ENCODE measurements at regions not wholly inside any gene's neighbourhood (a gene's known extent, or its start where the extent isn't known, plus 50 kb on each side); places are given as distances from the start of the nearest gene placed in this dataset.

- no peak overlapping the region for H3K4me3 ChIP-seq (ENCODE audit: low read depth in 1 of 3, low read length in 3 of 3)
- peaks cover 2 to 11% (median 3%) of the 10 kb centered on the region in 4 donors for H3K4me1 ChIP-seq (ENCODE audit: control insufficient read depth in 4 of 4, insufficient read depth in 4 of 4, low read length in 3 of 4)
- H3K27ac ChIP-seq (ENCODE audit: low read depth in 1 of 2, low read length in 2 of 2): no peak overlapping the region
- no peak for TF ChIP-seq RAD21 (IDR thresholded peaks at IDR 0.05)
- TF ChIP-seq, protein P1, sequence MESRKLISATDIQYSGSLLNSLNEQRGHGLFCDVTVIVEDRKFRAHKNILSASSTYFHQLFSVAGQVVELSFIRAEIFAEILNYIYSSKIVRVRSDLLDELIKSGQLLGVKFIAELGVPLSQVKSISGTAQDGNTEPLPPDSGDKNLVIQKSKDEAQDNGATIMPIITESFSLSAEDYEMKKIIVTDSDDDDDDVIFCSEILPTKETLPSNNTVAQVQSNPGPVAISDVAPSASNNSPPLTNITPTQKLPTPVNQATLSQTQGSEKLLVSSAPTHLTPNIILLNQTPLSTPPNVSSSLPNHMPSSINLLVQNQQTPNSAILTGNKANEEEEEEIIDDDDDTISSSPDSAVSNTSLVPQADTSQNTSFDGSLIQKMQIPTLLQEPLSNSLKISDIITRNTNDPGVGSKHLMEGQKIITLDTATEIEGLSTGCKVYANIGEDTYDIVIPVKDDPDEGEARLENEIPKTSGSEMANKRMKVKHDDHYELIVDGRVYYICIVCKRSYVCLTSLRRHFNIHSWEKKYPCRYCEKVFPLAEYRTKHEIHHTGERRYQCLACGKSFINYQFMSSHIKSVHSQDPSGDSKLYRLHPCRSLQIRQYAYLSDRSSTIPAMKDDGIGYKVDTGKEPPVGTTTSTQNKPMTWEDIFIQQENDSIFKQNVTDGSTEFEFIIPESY (IDR thresholded peaks at IDR 0.05): no peak
- no peak for TF ChIP-seq TAF1 (conservative IDR thresholded peaks at IDR 0.05)
- TF ChIP-seq YY1 (IDR thresholded peaks at IDR 0.05): no peak
- no peak for TF ChIP-seq FOXA1 (IDR thresholded peaks at IDR 0.05)
- TF ChIP-seq, protein P2, sequence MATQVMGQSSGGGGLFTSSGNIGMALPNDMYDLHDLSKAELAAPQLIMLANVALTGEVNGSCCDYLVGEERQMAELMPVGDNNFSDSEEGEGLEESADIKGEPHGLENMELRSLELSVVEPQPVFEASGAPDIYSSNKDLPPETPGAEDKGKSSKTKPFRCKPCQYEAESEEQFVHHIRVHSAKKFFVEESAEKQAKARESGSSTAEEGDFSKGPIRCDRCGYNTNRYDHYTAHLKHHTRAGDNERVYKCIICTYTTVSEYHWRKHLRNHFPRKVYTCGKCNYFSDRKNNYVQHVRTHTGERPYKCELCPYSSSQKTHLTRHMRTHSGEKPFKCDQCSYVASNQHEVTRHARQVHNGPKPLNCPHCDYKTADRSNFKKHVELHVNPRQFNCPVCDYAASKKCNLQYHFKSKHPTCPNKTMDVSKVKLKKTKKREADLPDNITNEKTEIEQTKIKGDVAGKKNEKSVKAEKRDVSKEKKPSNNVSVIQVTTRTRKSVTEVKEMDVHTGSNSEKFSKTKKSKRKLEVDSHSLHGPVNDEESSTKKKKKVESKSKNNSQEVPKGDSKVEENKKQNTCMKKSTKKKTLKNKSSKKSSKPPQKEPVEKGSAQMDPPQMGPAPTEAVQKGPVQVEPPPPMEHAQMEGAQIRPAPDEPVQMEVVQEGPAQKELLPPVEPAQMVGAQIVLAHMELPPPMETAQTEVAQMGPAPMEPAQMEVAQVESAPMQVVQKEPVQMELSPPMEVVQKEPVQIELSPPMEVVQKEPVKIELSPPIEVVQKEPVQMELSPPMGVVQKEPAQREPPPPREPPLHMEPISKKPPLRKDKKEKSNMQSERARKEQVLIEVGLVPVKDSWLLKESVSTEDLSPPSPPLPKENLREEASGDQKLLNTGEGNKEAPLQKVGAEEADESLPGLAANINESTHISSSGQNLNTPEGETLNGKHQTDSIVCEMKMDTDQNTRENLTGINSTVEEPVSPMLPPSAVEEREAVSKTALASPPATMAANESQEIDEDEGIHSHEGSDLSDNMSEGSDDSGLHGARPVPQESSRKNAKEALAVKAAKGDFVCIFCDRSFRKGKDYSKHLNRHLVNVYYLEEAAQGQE (IDR thresholded peaks at IDR 0.05): no peak
- no peak for TF ChIP-seq NR2F2 (IDR thresholded peaks at IDR 0.05)
- TF ChIP-seq, protein P3, sequence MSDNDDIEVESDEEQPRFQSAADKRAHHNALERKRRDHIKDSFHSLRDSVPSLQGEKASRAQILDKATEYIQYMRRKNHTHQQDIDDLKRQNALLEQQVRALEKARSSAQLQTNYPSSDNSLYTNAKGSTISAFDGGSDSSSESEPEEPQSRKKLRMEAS (IDR thresholded peaks at IDR 0.05): no peak
- no peak for TF ChIP-seq HNF4A (conservative IDR thresholded peaks at IDR 0.05)
- TF ChIP-seq JUND (IDR thresholded peaks at IDR 0.05): no peak
- TF ChIP-seq ATF3 (IDR thresholded peaks at IDR 0.05): no peak
- no peak for TF ChIP-seq GABPA (IDR thresholded peaks at IDR 0.05 in 1 of 2, conservative IDR thresholded peaks at IDR 0.05 in 1 of 2)
- TF ChIP-seq HNF4G (IDR thresholded peaks at IDR 0.05): no peak
- no peak for TF ChIP-seq CTCF (IDR thresholded peaks at IDR 0.05; ENCODE audit: low read depth, low read length, missing input control)
- no peak for TF ChIP-seq EGR1 (IDR thresholded peaks at IDR 0.05; ENCODE audit: low read depth in 2 of 2)
- no peaks in the 10 kb centered on the region for H3K9me3 ChIP-seq (ENCODE audit: control insufficient read depth in 4 of 4, low read length in 3 of 4)
- no peak overlapping the region for H3K9ac ChIP-seq (ENCODE audit: low read depth in 1 of 2, low read length in 2 of 2)
- 94% methylated on average over 20 of the region's 20 CpGs for WGBS
- H3K27me3 ChIP-seq (ENCODE audit: control insufficient read depth in 4 of 4, insufficient read depth in 4 of 4, low read length in 3 of 4): no peaks in the 10 kb centered on the region
- peaks cover 0 to 17% (median 2%) of the 10 kb centered on the region in 4 donors for H3K36me3 ChIP-seq (ENCODE audit: control insufficient read depth in 4 of 4, insufficient read depth in 3 of 4, low read depth in 1 of 4, low read length in 3 of 4)
- no peak for DNase-seq (ENCODE audit: low spot score)
Observed at GRCh38 chr17:77294761-77295160, 154.0 kb downstream of the SEC14L1 start.

GRCh38 chr17:77295241-77295853 lies 154.6 kb downstream of the SEC14L1 start:
- Histone ChIP-seq H3K27ac (ENCODE audit: low read depth in 1 of 2, low read length in 2 of 2) (no peak overlapping the region), H3K36me3 (ENCODE audit: control insufficient read depth in 4 of 4, insufficient read depth in 3 of 4, low read depth in 1 of 4, low read length in 3 of 4) (peaks cover 0 to 17% (median 2%) of the 10 kb centered on the region in 4 donors), H3K4me1 (ENCODE audit: control insufficient read depth in 4 of 4, insufficient read depth in 4 of 4, low read length in 3 of 4) (peaks cover 0 to 15% (median 3%) of the 10 kb centered on the region in 4 donors), H3K9me3 (ENCODE audit: control insufficient read depth in 4 of 4, low read length in 3 of 4) (no peaks in the 10 kb centered on the region), H3K4me3 (ENCODE audit: low read depth in 1 of 3, low read length in 3 of 3) (no peak overlapping the region), H3K27me3 (ENCODE audit: control insufficient read depth in 4 of 4, insufficient read depth in 4 of 4, low read length in 3 of 4) (no peaks in the 10 kb centered on the region), H3K9ac (ENCODE audit: low read depth in 1 of 2, low read length in 2 of 2) (no peak overlapping the region)
- DNase-seq (ENCODE audit: low spot score): no peak
- 81% methylated on average over 12 of the region's 12 CpGs for WGBS
- TF ChIP-seq EGR1 (IDR thresholded peaks at IDR 0.05; ENCODE audit: low read depth in 2 of 2) (no peak), CTCF (IDR thresholded peaks at IDR 0.05; ENCODE audit: low read depth, low read length, missing input control) (no peak), YY1 (IDR thresholded peaks at IDR 0.05) (no peak), FOXA2 (IDR thresholded peaks at IDR 0.05) (no peak), JUND (IDR thresholded peaks at IDR 0.05) (no peak), SP1 (IDR thresholded peaks at IDR 0.05) (no peak), HNF4G (IDR thresholded peaks at IDR 0.05) (no peak), FOXA1 (IDR thresholded peaks at IDR 0.05) (no peak), GABPA (IDR thresholded peaks at IDR 0.05 in 1 of 2, conservative IDR thresholded peaks at IDR 0.05 in 1 of 2) (no peak), RXRA (IDR thresholded peaks at IDR 0.05) (no peak), RAD21 (IDR thresholded peaks at IDR 0.05) (no peak)
- TF ChIP-seq, protein P3 (IDR thresholded peaks at IDR 0.05): no peak
- TF ChIP-seq, protein P1 (IDR thresholded peaks at IDR 0.05): no peak

Data from liver (tissue), 8 donors.